ENCODE measurements at regions not wholly inside any gene's neighbourhood (a gene's known extent, or its start where the extent isn't known, plus 50 kb on each side); places are given as distances from the start of the nearest gene placed in this dataset.

DNA sequence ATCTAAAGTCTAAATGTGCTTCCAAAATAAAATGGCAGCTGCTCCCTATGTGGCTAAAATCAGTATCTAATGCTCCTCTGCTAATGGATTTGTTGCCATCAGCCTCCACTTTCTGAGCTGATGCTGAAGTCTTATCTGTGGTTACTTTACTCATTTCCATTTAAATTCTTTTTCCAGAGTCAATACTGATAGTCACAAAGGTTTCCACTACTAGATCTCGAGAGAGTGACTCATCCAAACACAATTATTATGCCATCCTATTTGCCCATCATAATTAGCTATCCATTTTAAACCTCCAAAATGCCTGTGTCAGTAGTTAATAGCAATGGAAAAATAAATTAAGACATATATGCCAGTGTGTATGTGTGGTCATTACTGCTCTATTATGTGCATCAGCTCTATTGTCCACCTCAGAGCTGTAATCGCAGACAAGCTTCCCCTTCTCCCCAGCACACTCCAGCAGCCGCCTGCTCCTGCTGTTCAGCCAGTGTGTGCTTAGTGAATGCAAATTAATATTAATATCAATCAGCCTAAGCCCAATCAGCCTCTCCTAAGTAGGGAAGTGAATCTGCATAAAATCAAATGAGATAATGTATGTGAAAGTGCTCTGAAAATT, 199.8 kb upstream of the ZIC3 start:
- no peak for DNase-seq

DNA sequence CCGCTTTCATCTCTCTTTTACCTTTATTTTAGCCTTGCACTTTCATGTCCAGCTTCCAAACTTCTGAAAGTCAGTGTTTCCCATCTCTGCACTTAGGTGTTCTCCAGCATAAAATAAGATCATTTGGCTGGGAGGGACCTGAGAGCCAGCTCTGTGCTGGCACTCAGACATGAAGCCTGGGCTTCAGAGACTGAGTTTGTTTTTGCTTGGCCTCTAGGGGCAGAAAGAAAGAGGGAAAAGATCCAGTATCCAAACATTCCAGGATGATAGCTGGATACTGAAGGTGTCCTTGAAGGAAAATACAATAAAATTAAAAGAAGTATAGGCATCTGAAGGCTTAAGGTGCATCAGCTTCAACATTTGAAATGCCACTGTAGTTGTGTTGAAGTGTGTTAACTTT, 202.4 kb upstream of the ZIC3 start:
- no peak for DNase-seq

DNA sequence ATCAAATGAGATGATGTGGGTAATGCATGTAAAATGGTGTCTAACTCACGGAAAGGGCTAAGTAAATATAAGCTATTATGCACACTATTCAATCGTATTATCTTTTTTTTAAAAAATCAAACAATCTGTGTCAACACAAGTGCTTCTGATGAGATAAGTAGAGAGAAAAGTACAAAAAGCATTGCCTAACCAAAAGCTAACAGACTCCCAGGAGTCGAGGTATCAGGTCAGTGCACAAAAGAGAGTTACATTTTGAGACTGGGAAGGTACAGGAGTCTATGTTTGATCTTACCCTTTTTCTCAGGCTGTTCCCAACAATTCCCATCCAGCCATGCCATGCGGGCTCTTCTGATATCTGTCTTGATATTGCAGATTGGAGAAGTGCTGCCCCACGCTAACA, 203.3 kb upstream of the ZIC3 start:
- DNase-seq, result no peak

DNA sequence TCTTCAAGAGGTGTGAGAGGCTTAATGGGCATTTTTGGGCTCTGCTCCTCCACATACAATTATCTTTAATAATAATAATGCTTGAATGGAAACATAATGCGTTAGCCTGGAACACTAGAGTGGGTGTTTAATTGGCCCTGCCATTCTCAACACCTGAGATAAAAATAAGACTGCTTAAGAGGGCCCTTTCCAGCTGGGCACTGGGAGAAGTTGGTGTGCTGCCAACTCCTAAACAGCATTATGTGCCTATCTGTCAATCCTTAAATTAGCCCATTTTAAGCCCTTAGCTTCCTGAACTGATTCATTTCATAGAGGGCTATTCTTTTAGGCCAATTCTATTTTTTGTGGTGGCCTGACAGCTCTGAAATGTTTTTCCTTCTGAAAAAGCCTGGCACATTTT, 211.1 kb upstream of the ZIC3 start:
- DNase-seq, result no peak

DNA sequence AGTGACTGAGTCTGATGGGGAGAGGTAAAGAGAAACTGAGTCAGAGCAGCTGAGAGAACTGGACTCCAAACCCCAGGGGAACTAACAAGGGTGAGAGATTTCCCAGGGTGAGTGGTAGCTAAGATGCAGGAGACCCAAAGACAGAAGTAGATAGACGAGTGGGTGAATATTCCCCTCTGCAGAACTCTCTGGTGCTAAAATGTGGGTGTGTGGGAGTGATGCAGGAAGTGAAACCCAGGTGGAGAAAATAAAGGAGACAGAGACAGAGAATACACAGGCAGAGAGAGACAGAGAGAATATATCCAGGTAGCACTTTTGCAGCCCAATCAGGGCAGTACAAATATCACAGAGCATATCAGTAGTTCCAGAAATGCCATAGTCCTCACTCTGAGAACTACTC, 212.5 kb upstream of the ZIC3 start:
- DNase-seq, result no peak

DNA sequence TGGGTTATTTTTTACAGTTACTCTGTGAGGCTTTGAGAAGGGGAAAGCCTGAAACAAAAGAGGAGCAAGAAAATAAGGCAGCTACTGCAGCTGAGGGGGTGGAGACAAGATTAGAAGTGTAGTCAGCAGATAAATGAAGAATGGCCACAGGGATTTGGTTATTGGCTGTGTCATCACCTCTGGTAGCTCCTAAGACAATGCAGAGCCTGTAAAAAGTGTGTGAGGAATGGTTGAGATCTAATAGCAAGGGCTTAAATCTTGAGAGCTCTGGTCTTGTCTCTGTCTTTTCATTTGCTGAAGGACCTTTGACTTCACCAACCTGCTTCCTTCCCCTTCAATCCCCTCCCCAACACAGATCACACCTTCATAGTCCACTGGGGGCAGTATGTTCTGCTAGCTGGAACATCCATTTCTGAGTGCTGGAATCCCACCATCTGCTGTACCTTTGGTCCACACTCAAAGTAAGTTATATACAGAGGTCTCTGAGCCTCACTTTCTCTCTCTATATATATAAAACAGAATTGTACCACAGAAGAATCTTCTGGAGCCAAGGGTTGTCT, 213.7 kb upstream of the ZIC3 start:
- DNase-seq, result no peak

DNA sequence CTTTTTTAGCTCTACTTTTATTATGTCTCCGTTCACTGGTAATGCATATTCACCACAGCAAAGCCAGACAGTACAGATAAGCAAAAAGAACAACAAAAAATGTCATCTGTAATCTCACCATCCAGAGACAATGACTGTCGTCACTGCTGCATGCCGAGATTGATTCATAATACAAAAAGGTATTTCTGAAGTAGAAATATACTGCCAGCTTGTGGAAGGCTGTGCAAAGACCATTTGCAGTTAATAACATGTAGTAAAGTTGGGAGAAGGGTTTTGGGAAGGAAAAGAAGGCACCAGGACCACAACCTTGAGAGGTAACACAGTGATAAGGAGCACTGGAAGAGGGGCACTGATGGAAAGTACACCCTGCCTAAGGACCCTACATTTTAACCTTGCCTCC, 223.0 kb upstream of the ZIC3 start:
- DNase-seq, result no peak

DNA sequence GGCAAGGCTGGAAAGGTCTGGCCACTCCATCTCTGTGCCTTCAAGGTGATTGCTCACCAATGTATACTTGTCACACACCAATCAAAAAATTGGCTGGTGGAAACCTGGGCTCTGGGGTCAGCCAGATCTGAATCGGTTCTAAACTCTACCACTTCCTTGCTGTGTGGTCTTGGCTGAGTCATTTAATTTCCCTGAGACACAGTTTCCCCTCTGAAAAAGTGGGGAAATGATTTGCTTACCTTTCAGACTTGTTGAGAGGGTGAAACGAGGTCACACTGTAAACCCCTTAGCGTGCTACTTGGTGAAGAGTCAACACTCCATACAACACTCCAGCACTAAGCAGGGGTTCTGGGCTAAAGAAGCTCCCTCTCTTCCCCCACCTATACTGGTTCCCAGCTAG, 252.3 kb upstream of the ZIC3 start:
- DNase-seq, result no peak

DNA sequence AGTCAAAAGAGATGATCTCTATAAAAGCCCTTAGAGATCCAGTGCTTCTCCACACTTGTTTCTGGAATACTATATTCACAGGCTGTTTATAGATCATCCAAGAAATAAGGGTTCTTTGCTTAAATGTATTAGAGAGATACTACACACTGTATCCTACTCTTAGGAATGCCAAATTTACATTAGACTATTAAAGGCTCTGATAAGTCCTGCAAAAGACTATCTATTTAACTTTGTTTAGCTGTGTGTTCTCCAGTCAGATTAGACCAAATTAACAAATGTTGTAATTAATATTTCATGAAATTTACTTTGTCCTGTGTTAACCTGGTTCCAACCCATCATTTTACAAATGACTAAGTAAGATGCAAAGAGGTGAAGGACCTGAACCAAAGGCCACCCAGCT, 260.5 kb upstream of the ZIC3 start:
- DNase-seq, result no peak

DNA sequence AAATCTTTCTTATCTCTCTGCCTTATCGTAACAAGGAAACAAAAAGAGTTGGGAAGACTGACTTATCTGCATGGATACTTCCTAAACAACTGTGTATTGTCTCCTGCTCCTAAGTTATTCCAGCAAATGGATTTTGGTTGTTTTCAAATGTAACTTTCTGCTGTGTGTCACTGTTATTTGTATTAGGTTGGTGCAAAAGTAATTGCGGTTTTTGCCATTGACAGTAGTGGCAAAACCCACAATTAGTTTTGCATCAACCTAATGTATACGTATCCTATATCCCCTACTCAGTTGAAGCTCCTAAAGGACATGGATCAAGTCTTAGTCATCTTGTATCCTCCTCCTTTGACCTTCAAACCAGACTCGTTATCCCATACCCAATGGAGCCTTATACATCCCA, 263.4 kb upstream of the GPR101 start:
- DNase-seq, result no peak

DNA sequence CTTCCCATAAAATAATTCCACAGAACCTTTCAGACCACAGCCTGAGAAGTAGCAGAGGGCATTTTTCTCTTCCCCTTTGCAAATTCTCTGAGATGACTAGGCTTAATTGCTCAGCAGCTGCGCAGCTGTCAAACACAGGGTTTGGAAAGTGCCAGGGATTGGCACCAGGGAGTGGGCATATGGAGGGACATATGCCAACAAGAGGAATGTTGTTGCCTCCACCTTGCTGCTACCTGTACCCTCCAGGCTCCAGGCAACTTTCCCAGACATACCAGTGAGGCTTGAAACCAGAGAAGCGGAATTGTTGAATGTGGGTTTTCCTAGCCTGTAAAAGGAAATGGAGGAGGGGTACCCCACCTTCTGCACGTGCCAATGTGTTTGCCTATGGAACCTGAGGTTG, 256.2 kb upstream of the GPR101 start:
- DNase-seq, result no peak

DNA sequence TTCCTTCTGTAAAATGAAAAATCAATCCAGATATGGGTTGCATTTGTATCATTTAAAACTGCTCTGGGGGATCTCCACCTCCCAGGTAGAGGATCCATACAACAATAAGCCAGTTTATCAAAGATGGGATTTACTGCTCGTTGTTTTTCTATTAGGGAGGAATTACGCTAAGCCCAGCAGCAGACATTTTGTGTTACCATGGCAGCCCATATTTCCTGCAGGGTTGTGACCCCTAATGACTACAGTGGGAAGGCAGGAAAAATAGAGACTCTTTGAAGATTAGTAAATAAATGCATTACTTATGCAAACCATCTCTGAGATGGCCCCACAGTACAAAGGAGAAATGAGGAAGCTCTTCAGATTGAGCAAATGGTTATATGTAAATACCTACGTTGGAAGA, 253.4 kb upstream of the GPR101 start:
- DNase-seq, result no peak

DNA sequence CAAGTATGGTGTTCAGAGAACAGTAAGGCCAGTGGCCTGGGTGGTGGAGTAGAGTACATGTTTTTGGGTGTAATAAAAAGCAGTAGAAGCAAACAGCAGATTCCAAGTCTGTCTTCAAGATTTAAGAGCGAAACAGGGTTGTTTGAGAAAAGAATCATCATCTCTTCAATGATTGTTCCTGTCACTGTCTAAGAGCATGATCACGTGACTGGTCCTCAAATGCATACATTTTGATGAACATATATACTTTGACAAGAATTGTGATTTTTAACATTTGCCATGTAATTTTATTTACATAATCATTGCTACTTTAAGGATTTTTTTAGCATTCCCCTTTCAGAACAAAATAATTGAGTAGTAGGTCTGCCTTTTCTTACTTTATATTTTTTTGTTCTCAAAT, 252.6 kb upstream of the GPR101 start:
- no peak for DNase-seq

DNA sequence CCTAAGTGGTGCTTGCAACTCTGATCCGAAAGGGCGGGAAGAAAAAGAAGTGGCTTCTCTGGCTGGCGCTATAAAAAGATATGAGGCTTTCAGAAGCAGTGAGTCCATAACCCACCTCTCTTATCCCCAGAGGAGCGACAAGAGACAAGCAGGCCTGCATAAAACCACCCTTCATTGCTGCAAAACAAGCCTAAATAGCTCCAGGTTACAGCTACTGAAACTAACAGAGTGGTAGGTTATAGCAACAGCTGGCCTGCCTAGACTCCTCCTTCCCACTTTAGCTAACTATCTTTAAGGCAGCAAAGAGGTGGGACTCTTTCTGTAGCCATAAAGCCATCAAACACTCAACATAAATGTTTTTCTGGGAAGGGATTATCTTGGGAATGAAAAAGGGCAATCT, 245.0 kb upstream of the GPR101 start:
- DNase-seq, result no peak

DNA sequence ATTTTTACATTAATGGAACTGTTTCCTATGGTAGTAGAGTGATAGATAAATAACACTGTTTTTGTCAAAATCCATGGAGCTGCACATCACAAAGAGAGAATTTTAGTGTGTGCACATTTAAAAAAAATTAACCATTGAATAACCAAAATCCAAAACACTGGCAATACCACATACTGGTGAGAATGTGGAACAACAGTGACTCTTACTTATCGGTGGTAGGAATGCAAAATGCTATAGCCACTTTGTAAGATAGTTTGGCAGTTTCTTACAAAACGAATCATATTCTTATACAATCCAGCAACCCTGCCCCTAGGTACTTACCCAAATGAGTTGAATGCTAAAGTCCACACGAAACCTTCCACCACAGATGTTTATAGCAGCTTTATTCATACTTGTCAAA, 229.6 kb upstream of the GPR101 start:
- no peak for DNase-seq

DNA sequence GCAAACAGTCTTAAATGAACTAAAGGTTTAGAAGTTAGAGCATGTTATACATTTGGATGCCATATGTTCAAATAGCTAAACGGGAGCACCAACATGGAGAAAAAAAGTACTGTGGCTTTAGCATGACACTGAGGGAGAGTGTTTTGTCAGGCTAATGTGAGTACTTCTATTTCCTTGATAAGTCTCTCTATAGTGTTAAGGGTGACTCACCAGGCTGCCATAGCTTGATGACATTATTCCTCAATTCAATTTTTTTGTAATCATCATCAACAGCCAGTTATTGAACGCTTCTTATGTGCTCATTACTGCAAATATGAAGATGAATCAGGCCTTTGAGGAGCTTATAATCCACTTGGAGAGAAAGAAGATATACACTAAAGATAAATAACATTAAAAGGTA, 211.4 kb upstream of the GPR101 start:
- no peak for DNase-seq

DNA sequence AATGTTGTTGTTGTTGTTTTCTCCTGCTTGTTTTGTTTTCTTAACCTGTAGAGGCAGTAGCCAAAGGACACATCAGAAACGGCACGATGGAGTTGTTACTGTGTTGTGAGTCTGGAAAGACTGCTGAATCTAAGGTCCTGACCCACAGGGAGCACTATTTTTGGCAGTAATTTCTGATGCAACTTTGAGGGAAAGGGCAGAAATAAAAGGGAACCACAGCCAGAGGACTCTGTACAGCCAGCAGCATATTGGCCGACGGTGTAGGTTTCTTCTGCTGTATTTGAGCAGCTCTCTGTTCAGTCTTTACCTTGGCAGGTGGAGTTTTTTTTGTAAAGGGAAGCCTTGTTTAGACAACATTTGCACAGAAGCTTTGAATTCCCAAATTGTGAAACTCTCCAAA, 203.0 kb upstream of the GPR101 start:
- no peak for DNase-seq

DNA sequence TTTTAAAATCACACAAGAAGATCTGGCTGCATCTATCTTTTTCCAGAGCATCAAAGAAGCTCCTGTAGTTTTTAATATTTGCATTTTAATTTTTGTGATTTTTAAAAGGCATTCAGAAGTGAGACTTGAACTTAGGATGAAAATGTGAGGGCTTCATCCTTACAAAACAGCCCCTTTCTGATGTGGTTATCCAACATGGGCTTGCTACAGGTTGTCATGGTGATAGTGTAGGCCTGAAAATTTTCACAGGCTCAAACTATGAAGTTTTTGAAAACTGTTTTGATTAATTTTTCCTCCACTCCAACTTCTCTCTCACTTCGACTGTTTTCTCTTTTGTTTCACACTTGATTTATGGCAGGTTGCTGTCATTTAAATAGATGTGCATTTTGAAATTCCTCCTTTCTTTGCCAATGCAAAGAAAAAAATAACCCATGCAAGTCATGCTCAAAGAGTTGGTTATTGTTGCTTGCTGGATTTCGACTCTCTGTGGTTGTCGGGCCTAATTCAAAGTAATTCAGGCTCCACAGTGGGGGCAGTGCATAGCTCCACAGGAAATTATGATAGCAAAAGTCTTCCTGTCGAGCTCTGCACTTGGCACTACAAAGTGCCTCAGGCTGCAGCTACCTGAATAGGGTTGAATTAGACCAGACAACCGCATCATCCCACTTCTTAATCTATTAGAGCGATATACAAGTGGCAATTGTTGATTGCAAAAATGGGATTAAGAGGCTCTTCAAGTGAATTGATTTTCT, 201.0 kb upstream of the GPR101 start:
- no peak for DNase-seq

DNA sequence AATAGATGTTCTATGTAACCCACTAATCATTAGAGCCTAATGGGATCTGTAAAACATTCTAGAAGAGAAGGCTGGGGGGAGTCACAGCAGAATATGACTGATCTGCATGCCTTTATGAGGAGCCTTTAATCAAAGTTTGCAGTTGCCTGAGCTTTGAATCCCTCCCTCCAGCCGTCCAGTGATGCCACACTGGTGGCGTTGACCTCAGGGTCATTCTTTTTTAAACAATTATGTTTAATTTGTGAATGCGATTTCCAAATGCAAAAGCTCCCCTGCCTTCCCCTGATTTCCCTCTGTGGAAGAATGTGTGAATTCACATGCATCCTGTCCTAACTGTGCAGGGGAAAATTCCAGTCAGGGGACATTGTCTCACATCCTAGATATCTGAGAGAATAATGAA, 199.7 kb upstream of the GPR101 start:
- no peak for DNase-seq

DNA sequence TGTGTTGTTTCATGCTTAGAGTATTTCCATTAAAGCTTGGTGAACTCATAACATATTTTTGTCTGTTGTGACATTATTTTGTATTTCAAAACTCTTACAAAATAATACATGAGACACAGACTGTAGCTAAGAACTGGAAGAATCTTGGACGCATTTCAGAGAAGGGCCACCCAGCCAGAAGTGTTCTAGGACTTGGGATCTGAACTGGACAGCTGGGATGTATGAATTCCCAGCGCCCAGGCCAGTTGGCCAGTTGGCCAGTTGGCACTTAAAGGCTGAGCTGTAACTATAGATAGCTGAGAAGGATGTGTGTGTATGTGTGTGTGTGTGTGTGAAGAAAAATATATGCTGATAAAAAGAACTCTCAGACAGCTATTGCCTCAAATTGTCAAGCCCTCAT, 193.4 kb upstream of the GPR101 start:
- no peak for DNase-seq

DNA sequence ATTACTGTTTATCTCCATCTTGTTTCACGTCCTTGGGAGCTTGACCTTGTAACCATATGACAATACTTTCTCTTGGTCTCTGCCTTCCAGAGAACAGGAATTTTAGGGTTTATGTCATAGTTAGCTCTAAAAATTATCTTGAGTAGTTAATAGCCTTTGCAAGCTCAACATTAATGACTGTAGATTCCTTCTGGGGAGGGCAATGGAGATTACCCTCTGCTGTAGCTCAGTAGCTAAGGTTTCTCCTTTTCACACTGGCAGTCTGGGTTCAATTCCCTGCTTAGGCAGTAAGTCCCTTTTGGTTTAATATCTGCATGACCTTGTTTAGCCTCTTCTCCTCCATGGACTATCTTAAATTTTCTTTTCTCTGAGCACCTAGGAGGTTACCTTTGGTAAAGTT, 181.7 kb upstream of the GPR101 start:
- no peak for DNase-seq

DNA sequence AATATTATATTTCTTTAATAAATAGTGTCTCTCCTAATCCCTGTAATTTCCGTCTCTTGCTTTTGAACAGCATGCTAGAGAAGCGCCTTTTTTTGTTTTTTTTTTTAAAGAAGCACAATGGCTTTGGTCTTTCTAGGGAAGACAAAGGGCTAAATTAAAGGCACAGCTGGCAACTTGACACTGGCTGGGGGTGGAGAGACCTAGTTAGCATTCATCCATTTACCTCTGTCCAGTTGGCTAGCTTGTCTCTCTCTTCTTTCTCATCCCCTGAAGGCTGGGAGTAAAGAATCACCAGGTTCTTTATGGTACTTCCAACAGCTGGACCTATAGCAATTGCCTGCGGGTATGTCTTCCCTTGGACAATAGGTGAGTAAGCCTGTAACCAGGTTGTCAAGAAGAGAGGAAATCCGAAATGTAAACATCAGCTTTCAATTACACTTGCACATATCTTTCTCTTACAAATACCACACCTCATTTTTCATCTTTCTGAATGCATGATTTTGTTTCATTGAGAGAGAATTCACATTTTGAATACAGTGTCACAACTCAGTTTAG, 178.4 kb upstream of the GPR101 start:
- DNase-seq, result no peak

DNA sequence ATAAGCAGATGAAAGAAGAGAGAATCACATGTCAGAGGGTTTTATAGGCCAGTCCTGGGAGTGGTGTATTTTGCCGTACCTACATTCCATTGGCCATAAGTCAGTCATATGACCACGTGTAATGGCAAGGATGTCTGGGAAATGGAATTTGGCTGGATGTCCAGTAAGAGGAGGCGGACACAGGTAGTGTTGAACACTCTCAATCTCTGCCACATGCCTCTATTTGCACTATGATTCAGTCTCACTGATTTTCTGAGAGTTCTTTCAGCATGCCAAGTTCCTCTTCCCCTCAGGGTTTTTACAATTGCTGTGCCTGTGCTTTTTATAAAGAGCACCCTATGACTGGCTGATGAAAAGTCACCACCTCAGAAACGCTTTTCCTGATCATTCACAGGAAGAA, 164.2 kb upstream of the GPR101 start:
- no peak for DNase-seq

DNA sequence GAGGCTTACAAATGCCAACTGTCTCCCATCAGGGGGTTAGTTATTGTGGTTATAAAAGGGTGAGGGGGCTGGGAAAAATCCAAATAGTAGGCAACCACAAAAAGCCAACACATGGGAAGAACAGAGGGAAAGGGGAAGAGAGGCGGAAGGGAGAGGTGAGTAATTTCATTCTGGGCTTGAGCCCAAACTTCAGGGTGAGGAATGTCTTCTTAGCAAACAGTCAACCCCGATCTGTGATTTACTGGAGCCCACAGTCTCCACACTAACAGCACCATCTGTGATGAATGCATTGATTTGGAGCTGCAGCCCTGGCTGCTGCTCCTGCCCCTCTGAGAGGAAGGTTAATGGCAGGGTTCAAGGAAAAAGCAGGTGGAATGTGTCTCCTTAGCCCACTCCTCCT, 162.2 kb upstream of the GPR101 start:
- DNase-seq, result no peak

DNA sequence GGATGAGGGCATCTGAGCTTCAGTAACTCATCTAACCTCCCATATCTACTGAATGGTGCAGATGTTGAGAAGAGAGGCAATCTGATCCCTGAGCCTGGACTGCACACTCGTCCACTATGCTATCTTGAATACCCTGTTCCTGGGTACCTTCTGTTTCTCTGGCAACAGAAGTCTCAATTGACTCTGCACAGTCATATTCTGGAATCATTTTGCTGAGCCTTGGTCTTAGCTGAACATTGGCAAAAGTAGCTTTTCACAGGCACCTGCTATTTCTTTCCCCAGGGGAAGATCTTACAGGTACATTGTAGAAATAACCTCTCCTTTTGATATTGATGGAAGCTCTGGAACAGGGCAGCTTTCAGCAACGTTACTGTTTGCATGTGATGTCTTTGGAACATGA, 161.5 kb upstream of the GPR101 start:
- DNase-seq, result no peak
